ENCODE measurements at regions not wholly inside any gene's neighbourhood (a gene's known extent, or its start where the extent isn't known, plus 50 kb on each side); places are given as distances from the start of the nearest gene placed in this dataset.

DNA sequence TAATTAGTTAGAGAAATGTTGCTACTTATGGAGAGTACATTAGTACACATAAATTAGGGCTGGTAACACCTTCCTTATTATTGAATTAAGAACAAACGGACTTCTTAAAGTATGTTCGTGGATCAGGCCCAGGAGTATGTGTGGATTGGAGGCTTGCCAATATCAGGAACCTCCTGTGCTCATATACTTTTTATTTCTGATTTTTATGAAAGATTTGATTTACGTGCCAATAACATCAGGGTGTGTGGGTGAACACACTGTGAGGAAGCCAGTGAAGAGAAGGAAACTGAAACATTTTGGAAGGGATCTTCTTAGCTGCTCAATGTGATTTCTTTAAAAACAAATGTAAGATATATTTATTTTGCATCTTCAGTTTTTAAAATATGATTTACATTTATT is 113.0 kb downstream of the EFEMP1 start:
- TF ChIP-seq, protein P1, sequence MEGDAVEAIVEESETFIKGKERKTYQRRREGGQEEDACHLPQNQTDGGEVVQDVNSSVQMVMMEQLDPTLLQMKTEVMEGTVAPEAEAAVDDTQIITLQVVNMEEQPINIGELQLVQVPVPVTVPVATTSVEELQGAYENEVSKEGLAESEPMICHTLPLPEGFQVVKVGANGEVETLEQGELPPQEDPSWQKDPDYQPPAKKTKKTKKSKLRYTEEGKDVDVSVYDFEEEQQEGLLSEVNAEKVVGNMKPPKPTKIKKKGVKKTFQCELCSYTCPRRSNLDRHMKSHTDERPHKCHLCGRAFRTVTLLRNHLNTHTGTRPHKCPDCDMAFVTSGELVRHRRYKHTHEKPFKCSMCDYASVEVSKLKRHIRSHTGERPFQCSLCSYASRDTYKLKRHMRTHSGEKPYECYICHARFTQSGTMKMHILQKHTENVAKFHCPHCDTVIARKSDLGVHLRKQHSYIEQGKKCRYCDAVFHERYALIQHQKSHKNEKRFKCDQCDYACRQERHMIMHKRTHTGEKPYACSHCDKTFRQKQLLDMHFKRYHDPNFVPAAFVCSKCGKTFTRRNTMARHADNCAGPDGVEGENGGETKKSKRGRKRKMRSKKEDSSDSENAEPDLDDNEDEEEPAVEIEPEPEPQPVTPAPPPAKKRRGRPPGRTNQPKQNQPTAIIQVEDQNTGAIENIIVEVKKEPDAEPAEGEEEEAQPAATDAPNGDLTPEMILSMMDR (IDR thresholded peaks at IDR 0.05) = no peak
- TF ChIP-seq POLR2A (IDR thresholded peaks at IDR 0.05) = no peak

All from testis (tissue), 2 donors.